Fibroblast of lung (primary cell): ENCODE measurements at regions not wholly inside any gene's neighbourhood (a gene's known extent, or its start where the extent isn't known, plus 50 kb on each side); places are given as distances from the start of the nearest gene placed in this dataset.
"Not testable (repeated sequence)": the region's sequence is repeated elsewhere in the genome, so short reads cannot be mapped to it uniquely, and the experiment has no call there.

Source experiments
- DNase-seq, 2 donors: peaks; one replicate each; pipeline versions ENCODE4 v3.0.0 to v3.0.0-alpha.2; 2010; ENCODE audit warnings: low read depth in 2 of 2
- H2AFZ ChIP-seq: 2 replicates; pipeline ENCODE4 v1.5.1; 2012; ENCODE audit warnings: low read length, control low read depth, inconsistent platforms
- H3K27ac ChIP-seq: 2 replicates; pipeline ENCODE4 v1.5.1; 2011; ENCODE audit warnings: low read length, control low read depth; ENCODE audit not compliant: insufficient read depth
- H3K27me3 ChIP-seq: 2 replicates; pipeline ENCODE4 v1.5.1; 2011; ENCODE audit warnings: mild to moderate bottlenecking, low read length; ENCODE audit not compliant: control insufficient read depth, insufficient read depth
- H3K36me3 ChIP-seq: 2 replicates; pipeline ENCODE4 v1.5.1; 2011; ENCODE audit warnings: low read length; ENCODE audit not compliant: control insufficient read depth, insufficient read depth
- H3K4me1 ChIP-seq: 2 replicates; pipeline ENCODE4 v1.5.1; 2011; ENCODE audit warnings: low read length; ENCODE audit not compliant: control insufficient read depth, insufficient read depth; ENCODE audit errors: extremely low read depth
- H3K4me2 ChIP-seq: 2 replicates; pipeline ENCODE4 v1.5.1; 2011; ENCODE audit warnings: low read length, control low read depth; ENCODE audit not compliant: insufficient read depth; ENCODE audit errors: extremely low read depth
- H3K4me3 ChIP-seq, 4 experiments: fragments of 200-600 bp in 1 of 4; sonication (generic) in 1 of 4; replicated peaks in 1 of 4; 2 replicates each; pipeline ENCODE4 v1.5.1; 2011 to 2016; ENCODE audit warnings: low read length in 4 of 4, low read depth in 3 of 4, mild to moderate bottlenecking in 3 of 4, control low read depth in 2 of 4, inconsistent platforms in 1 of 4, mixed read lengths in 1 of 4; ENCODE audit not compliant: insufficient read depth in 1 of 4; ENCODE audit errors: control extremely low read depth in 1 of 4
- H3K79me2 ChIP-seq: 2 replicates; pipeline ENCODE4 v1.5.1; 2012; ENCODE audit warnings: mild to moderate bottlenecking, low read length, inconsistent platforms; ENCODE audit not compliant: control insufficient read depth, insufficient read depth
- H3K9ac ChIP-seq: 2 replicates; pipeline ENCODE4 v1.5.1; 2011; ENCODE audit warnings: mild to moderate bottlenecking, low read length, control low read depth; ENCODE audit not compliant: insufficient read depth
- H3K9me3 ChIP-seq: 2 replicates; pipeline ENCODE4 v1.5.1; 2012; ENCODE audit warnings: low read depth, low read length; ENCODE audit not compliant: control insufficient read depth, insufficient read depth
- H4K20me1 ChIP-seq: 2 replicates; pipeline ENCODE4 v1.5.1; 2011; ENCODE audit warnings: low read length; ENCODE audit not compliant: control insufficient read depth, insufficient read depth; ENCODE audit errors: extremely low read depth
- EZH2 ChIP-seq: IDR thresholded peaks from 2 replicates; pipeline ENCODE4 v1.5.1; 2012; ENCODE audit warnings: low read length, control low read depth, mild to moderate bottlenecking; ENCODE audit errors: missing control alignments
- TF ChIP-seq, protein P1 (sequence below), 2 donors: IDR thresholded peaks in 1 of 2; conservative IDR thresholded peaks in 1 of 2; 1 replicate in 1 of 2; 2 replicates in 1 of 2; pipeline ENCODE4 v1.5.1; 2011 to 2012; ENCODE audit warnings: low read length in 2 of 2, control low read depth in 1 of 2, inconsistent platforms in 1 of 2, low read depth in 1 of 2, mild to moderate bottlenecking in 1 of 2

DNA sequence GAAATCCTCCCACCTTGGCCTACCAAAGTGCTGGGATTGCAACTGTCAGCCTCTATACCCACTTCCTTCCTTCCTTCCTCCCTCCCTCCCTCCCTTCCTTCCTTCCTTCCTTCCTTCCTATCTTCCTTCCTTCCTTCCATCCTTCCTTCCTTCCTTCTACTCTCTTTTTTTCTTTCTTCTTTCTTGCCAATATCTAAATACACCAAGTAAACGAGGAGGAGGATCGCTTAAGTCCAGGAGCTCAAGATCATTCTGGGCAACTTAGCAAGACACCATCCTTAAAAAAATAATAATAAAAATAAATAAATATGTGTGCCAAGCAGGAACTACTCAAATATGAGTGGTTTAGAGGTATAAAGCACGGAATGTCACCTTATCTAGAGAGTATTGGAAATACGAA, 249.4 kb upstream of the TRIB2 start:
- Histone ChIP-seq H3K4me3 (no peak overlapping the region), H4K20me1 (no peaks in the 10 kb centered on the region), H3K4me2 (no peak overlapping the region), H2AFZ (no peak overlapping the region), H3K79me2 (no peaks in the 10 kb centered on the region), H3K36me3 (no peaks in the 10 kb centered on the region), H3K27ac (no peak overlapping the region), H3K27me3 (no peaks in the 10 kb centered on the region), H3K9ac (no peak overlapping the region), H3K4me1 (peaks cover 3% of the 10 kb centered on the region), H3K9me3 (no peaks in the 10 kb centered on the region)
- TF ChIP-seq, protein P1, sequence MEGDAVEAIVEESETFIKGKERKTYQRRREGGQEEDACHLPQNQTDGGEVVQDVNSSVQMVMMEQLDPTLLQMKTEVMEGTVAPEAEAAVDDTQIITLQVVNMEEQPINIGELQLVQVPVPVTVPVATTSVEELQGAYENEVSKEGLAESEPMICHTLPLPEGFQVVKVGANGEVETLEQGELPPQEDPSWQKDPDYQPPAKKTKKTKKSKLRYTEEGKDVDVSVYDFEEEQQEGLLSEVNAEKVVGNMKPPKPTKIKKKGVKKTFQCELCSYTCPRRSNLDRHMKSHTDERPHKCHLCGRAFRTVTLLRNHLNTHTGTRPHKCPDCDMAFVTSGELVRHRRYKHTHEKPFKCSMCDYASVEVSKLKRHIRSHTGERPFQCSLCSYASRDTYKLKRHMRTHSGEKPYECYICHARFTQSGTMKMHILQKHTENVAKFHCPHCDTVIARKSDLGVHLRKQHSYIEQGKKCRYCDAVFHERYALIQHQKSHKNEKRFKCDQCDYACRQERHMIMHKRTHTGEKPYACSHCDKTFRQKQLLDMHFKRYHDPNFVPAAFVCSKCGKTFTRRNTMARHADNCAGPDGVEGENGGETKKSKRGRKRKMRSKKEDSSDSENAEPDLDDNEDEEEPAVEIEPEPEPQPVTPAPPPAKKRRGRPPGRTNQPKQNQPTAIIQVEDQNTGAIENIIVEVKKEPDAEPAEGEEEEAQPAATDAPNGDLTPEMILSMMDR (conservative IDR thresholded peaks at IDR 0.05 in 1 of 2, IDR thresholded peaks at IDR 0.05 in 1 of 2; ENCODE audit: low read depth in 1 of 2, low read length in 2 of 2): no peak
- no peak for TF ChIP-seq EZH2
- no peak for DNase-seq

DNA sequence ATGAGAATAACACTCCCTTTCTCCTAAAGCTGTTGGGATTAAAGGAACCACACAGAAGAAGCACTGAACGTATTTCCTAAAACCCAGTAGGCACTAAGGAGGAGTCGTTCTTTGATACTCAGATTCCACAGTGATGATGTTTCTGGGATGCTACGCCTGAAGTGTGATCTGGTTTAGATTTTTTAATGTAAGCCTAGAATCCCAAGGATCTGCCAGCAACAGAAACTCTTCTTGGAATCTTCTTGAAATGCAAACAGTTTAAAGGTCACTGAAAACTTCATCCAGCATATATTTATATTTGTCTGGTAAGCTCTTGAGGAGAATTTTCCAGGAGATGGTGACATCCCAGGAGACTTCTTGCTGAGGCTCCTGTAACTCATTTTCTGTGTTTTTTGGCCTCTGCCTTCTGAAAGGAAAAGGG, 247.6 kb upstream of the TRIB2 start:
- no peak overlapping the region for H2AFZ ChIP-seq
- DNase-seq: no peak

DNA sequence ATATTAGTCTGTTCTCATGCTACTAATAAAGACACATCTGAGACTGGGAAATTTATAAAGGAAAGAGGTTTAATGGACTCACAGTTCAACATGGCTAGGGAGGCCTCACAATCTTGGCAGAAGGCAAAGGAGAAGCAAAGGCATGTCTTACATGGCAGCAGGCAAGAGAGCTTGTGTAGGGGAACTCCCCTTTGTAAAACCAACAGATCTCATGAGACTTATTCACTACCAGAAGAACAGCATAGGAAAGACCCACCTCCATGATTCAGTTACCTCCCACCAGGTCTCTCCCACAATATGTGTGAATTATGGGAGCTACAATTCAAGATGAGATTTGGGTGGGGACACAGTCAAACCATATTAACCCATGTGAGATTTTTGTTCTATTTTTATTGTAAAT, 244.5 kb upstream of the TRIB2 start:
- not testable (repeated sequence) for H3K4me1 ChIP-seq, H3K27ac ChIP-seq, H3K4me3 ChIP-seq, H3K36me3 ChIP-seq, H4K20me1 ChIP-seq, H3K79me2 ChIP-seq, H3K9me3 ChIP-seq, H3K4me2 ChIP-seq, H3K27me3 ChIP-seq, H2AFZ ChIP-seq, H3K9ac ChIP-seq, DNase-seq

More for the DNA sequence above, 247.6 kb upstream of the TRIB2 start:
- H3K36me3 ChIP-seq: no peaks in the 10 kb centered on the region
- H3K4me3 ChIP-seq: no peak overlapping the region
- H4K20me1 ChIP-seq: no peaks in the 10 kb centered on the region
- H3K9ac ChIP-seq: no peak overlapping the region
- no peaks in the 10 kb centered on the region for H3K79me2 ChIP-seq
- H3K27me3 ChIP-seq: no peaks in the 10 kb centered on the region
- H3K4me1 ChIP-seq: peaks cover 3% of the 10 kb centered on the region
- no peaks in the 10 kb centered on the region for H3K9me3 ChIP-seq
- H3K27ac ChIP-seq: peak overlapping the region; percentile 10
- no peak overlapping the region for H3K4me2 ChIP-seq
- no peak for TF ChIP-seq EZH2
- TF ChIP-seq, protein P1 (conservative IDR thresholded peaks at IDR 0.05 in 1 of 2, IDR thresholded peaks at IDR 0.05 in 1 of 2; ENCODE audit: low read depth in 1 of 2, low read length in 2 of 2): no peak
